H1 (cell line): ENCODE measurements at regions not wholly inside any gene's neighbourhood (a gene's known extent, or its start where the extent isn't known, plus 50 kb on each side); places are given as distances from the start of the nearest gene placed in this dataset.

Experiments used
- CTCF ChIA-PET: fragments of 300-600 bp; sonication (Branson Sonifier 250); formaldehyde crosslinking; loops from one replicate; lab custom pipeline; 2021; ENCODE audit not compliant: partially characterized antibody; lab: Charles Lee
- POLR2A ChIA-PET: fragments of 300-600 bp; sonication (Branson Sonifier 250); formaldehyde crosslinking; loops from one replicate; lab custom pipeline; 2021; ENCODE audit warnings: inconsistent platforms; ENCODE audit not compliant: partially characterized antibody; lab: Charles Lee
- DNase-seq, 2 experiments: peaks; one replicate each; pipeline versions ENCODE4 v3.0.0 to v3.0.0-alpha.2; 2010 to 2022; ENCODE audit warnings: low spot score in 2 of 2, low read depth in 1 of 2, mixed read lengths in 1 of 2
- FAIRE-seq: peaks from 2 replicates; lab custom pipeline; 2011; peaks lifted over from hg19 to GRCh38; lab: Jason Lieb, UNC
- H2AFZ ChIP-seq: 2 replicates; pipeline ENCODE4 v1.8.1; 2012; ENCODE audit warnings: low read length, inconsistent platforms
- H2AK5ac ChIP-seq: 2 replicates; pipeline ENCODE4 v1.6.1; 2013; ENCODE audit warnings: low read depth, low read length
- H2BK120ac ChIP-seq: replicated peaks from 2 replicates; pipeline ENCODE3; 2013; ENCODE audit warnings: low read depth, low read length, inconsistent platforms
- H2BK12ac ChIP-seq: 2 replicates; pipeline ENCODE4 v1.6.1; 2013; ENCODE audit warnings: low read depth, low read length
- H2BK15ac ChIP-seq: 2 replicates; pipeline ENCODE4 v1.6.1; 2013; ENCODE audit warnings: low read length
- H2BK20ac ChIP-seq: 2 replicates; pipeline ENCODE4 v1.6.1; 2013; ENCODE audit warnings: low read length
- H2BK5ac ChIP-seq: 2 replicates; pipeline ENCODE4 v1.6.1; 2013; ENCODE audit warnings: low read depth, low read length
- H3K14ac ChIP-seq: 2 replicates; pipeline ENCODE4 v1.6.1; 2013; ENCODE audit warnings: inconsistent platforms; ENCODE audit not compliant: insufficient read length
- H3K18ac ChIP-seq: 2 replicates; pipeline ENCODE4 v1.6.1; 2013; ENCODE audit warnings: low read length; ENCODE audit errors: extremely low read depth
- H3K23ac ChIP-seq: 2 replicates; pipeline ENCODE4 v1.6.1; 2013; ENCODE audit warnings: inconsistent platforms; ENCODE audit not compliant: insufficient read length
- H3K23me2 ChIP-seq: 2 replicates; pipeline ENCODE4 v1.6.1; 2013; ENCODE audit warnings: low read depth, low read length
- H3K27ac ChIP-seq: 2 replicates; pipeline ENCODE4 v1.6.1; 2011; ENCODE audit warnings: low read depth, low read length, inconsistent platforms
- H3K27me3 ChIP-seq, 4 experiments: replicated peaks in 1 of 4; 1 replicate in 1 of 4; 2 replicates in 3 of 4; pipeline versions ENCODE4 v1.6.1 to v1.8.1; 2011 to 2013; ENCODE audit warnings: low read length in 3 of 4, mild to moderate bottlenecking in 3 of 4, inconsistent platforms in 2 of 4, mixed read lengths in 2 of 4, moderate library complexity in 1 of 4; ENCODE audit not compliant: control insufficient read depth in 3 of 4, insufficient read depth in 3 of 4; ENCODE audit errors: extremely low read depth in 1 of 4
- H3K36me3 ChIP-seq, 4 experiments: 2 replicates each; pipeline versions ENCODE4 v1.6.1 to v1.8.1; 2011 to 2013; ENCODE audit warnings: mild to moderate bottlenecking in 4 of 4, low read length in 3 of 4, moderate library complexity in 2 of 4, control low read depth in 1 of 4, inconsistent platforms in 1 of 4; ENCODE audit not compliant: insufficient read depth in 4 of 4, control insufficient read depth in 2 of 4
- H3K4ac ChIP-seq: replicated peaks from 2 replicates; pipeline ENCODE3; 2013; ENCODE audit warnings: low read length, low read depth, mixed read lengths, inconsistent platforms; ENCODE audit not compliant: insufficient read length
- H3K4me1 ChIP-seq, 4 experiments: replicated peaks in 1 of 4; 1 replicate in 1 of 4; 2 replicates in 3 of 4; pipeline versions ENCODE4 v1.6.1 to v1.8.1; 2011 to 2013; ENCODE audit warnings: low read length in 3 of 4, inconsistent platforms in 2 of 4, mixed read lengths in 1 of 4; ENCODE audit not compliant: insufficient read depth in 4 of 4, control insufficient read depth in 3 of 4
- H3K4me2 ChIP-seq, 2 experiments: 2 replicates each; pipeline versions ENCODE4 v1.6.1 to v1.8.1; 2011 to 2013; ENCODE audit warnings: low read depth in 2 of 2, low read length in 2 of 2, control low read depth in 1 of 2, inconsistent platforms in 1 of 2, mild to moderate bottlenecking in 1 of 2; ENCODE audit not compliant: insufficient read depth in 1 of 2
- H3K4me3 ChIP-seq, 4 experiments: fragments of 200-600, 300-600 bp in 1 of 4; sonication (generic), shearing (Covaris generic), sonication (Bioruptor Twin) in 1 of 4; 2 replicates each; pipeline versions ENCODE4 v1.5.1 to v1.8.1; 2011 to 2016; ENCODE audit warnings: low read length in 4 of 4, low read depth in 3 of 4, control low read depth in 2 of 4, inconsistent platforms in 2 of 4, mild to moderate bottlenecking in 2 of 4, mixed read lengths in 1 of 4, moderate library complexity in 1 of 4; ENCODE audit not compliant: insufficient read depth in 2 of 4; ENCODE audit errors: extremely low read depth in 1 of 4
- H3K56ac ChIP-seq: replicated peaks from 2 replicates; pipeline ENCODE3; 2013; ENCODE audit warnings: low read depth, mild to moderate bottlenecking, mixed read lengths, low read length, inconsistent platforms; ENCODE audit not compliant: insufficient read length
- H3K79me1 ChIP-seq: 2 replicates; pipeline ENCODE4 v1.6.1; 2013; ENCODE audit warnings: low read depth, low read length, control low read depth
- H3K79me2 ChIP-seq, 2 experiments: 2 replicates each; pipeline versions ENCODE4 v1.6.1 to v1.8.1; 2012 to 2013; ENCODE audit warnings: low read length in 2 of 2, mild to moderate bottlenecking in 2 of 2, inconsistent platforms in 1 of 2; ENCODE audit not compliant: insufficient read depth in 2 of 2, control insufficient read depth in 1 of 2
- H3K9ac ChIP-seq, 4 experiments: replicated peaks in 1 of 4; 1 replicate in 1 of 4; 2 replicates in 3 of 4; pipeline versions ENCODE4 v1.6.1 to v1.8.1; 2011 to 2013; ENCODE audit warnings: low read depth in 3 of 4, low read length in 3 of 4, control low read depth in 2 of 4, mild to moderate bottlenecking in 2 of 4, moderate library complexity in 2 of 4, inconsistent platforms in 1 of 4; ENCODE audit errors: extremely low read depth in 1 of 4
- H3K9me3 ChIP-seq, 2 experiments: 2 replicates each; pipeline versions ENCODE4 v1.6.1 to v1.8.1; 2012 to 2013; ENCODE audit warnings: mild to moderate bottlenecking in 2 of 2, moderate library complexity in 2 of 2, control low read depth in 1 of 2, inconsistent platforms in 1 of 2, low read depth in 1 of 2, low read length in 1 of 2, mixed read lengths in 1 of 2; ENCODE audit not compliant: insufficient read depth in 2 of 2
- H4K20me1 ChIP-seq, 2 experiments: replicated peaks in 1 of 2; 2 replicates each; pipeline versions ENCODE3 to v1.8.1; 2011 to 2013; ENCODE audit warnings: inconsistent platforms in 2 of 2, low read length in 2 of 2, mild to moderate bottlenecking in 1 of 2; ENCODE audit not compliant: insufficient read depth in 2 of 2, control insufficient read depth in 1 of 2
- H4K5ac ChIP-seq: 2 replicates; pipeline ENCODE4 v1.6.1; 2013; ENCODE audit warnings: low read length, low read depth, mixed read lengths, inconsistent platforms; ENCODE audit not compliant: insufficient read length
- H4K8ac ChIP-seq: 2 replicates; pipeline ENCODE4 v1.8.0; 2013; ENCODE audit warnings: mild to moderate bottlenecking, moderate library complexity, low read length, inconsistent platforms; ENCODE audit not compliant: insufficient read depth; ENCODE audit errors: extremely low read depth
- H4K91ac ChIP-seq: replicated peaks from 2 replicates; pipeline ENCODE3; 2013; ENCODE audit warnings: low read length, mixed read lengths, inconsistent platforms; ENCODE audit not compliant: insufficient read length
- ASH2L ChIP-seq: fragments of 200-600, 300-600 bp; sonication (generic); IDR thresholded peaks from one replicate; pipeline ENCODE4 v1.7.1; 2017; ENCODE audit warnings: low read length
- ATF2 ChIP-seq: IDR thresholded peaks from 2 replicates; pipeline ENCODE4 v1.6.1; 2012; ENCODE audit warnings: low read length, inconsistent platforms
- BCL11A ChIP-seq, 2 experiments: IDR thresholded peaks; one replicate each; pipeline ENCODE4 v1.6.1; 2011; ENCODE audit warnings: low read depth in 2 of 2, low read length in 2 of 2, mild to moderate bottlenecking in 2 of 2
- CBX5 ChIP-seq: fragments of 300-800, 300-1000 bp; sonication (generic); IDR thresholded peaks from 2 replicates; pipeline ENCODE4 v1.7.1; 2016; ENCODE audit warnings: antibody characterized with exemption, low read length, low read depth
- CBX8 ChIP-seq: fragments of 300-800, 300-1000 bp; sonication (generic); IDR thresholded peaks from 2 replicates; pipeline ENCODE4 v1.7.1; 2016; ENCODE audit warnings: low read depth, low read length, borderline replicate concordance
- CHD1 ChIP-seq: IDR thresholded peaks from 2 replicates; pipeline ENCODE4 v1.6.1; 2012; ENCODE audit warnings: low read depth, low read length, improper control_type of control experiment
- CREB1 ChIP-seq: IDR thresholded peaks from 2 replicates; pipeline ENCODE4 v1.6.1; 2012; ENCODE audit warnings: inconsistent platforms
- CTBP2 ChIP-seq: IDR thresholded peaks from 2 replicates; pipeline ENCODE4 v1.7.0; 2011; ENCODE audit warnings: borderline replicate concordance, mild to moderate bottlenecking, moderate library complexity, mixed read lengths, low read length; ENCODE audit not compliant: insufficient read depth, insufficient read length
- EZH2 ChIP-seq: fragments of 200-600 bp; sonication (generic); IDR thresholded peaks from 2 replicates; pipeline ENCODE4 v1.7.1; 2012; ENCODE audit warnings: low read depth, mild to moderate bottlenecking, moderate library complexity, low read length, inconsistent platforms; ENCODE audit not compliant: severe bottlenecking
- SIN3A ChIP-seq, 2 experiments: IDR thresholded peaks in 1 of 2; conservative IDR thresholded peaks in 1 of 2; 2 replicates each; pipeline ENCODE4 v1.6.1; 2011 to 2012; ENCODE audit warnings: low read length in 2 of 2, improper control_type of control experiment in 1 of 2, low read depth in 1 of 2, mild to moderate bottlenecking in 1 of 2
- SP4 ChIP-seq: IDR thresholded peaks from 2 replicates; pipeline ENCODE4 v1.6.1; 2012; ENCODE audit warnings: low read length, inconsistent platforms
- SUZ12 ChIP-seq: fragments of 200-600 bp; sonication (generic); IDR thresholded peaks from 2 replicates; pipeline ENCODE4 v1.6.1; 2012; ENCODE audit warnings: mild to moderate bottlenecking, inconsistent platforms, low read length, moderate library complexity, mixed read lengths

GRCh38 chr7:49624611-49625010 lies 148.8 kb upstream of the VWC2 start:
- no peak overlapping the region for H2BK5ac ChIP-seq
- H2BK15ac ChIP-seq = no peak overlapping the region
- no peak overlapping the region for H2BK12ac ChIP-seq
- DNase-seq = no peak
- H2AFZ ChIP-seq = no peak overlapping the region
- H3K79me2 ChIP-seq = no peaks in the 10 kb centered on the region
- H4K91ac ChIP-seq = no peak overlapping the region
- H3K79me1 ChIP-seq = no peaks in the 10 kb centered on the region
- no peak for TF ChIP-seq CBX5
- TF ChIP-seq SP4 = no peak
- no peak for TF ChIP-seq ASH2L
- TF ChIP-seq SIN3A (conservative IDR thresholded peaks at IDR 0.05 in 1 of 2, IDR thresholded peaks at IDR 0.05 in 1 of 2; ENCODE audit: low read depth in 1 of 2, low read length in 2 of 2) = no peak
- no peak for TF ChIP-seq EZH2
- TF ChIP-seq BCL11A (IDR thresholded peaks at IDR 0.05; ENCODE audit: low read depth in 2 of 2, low read length in 2 of 2) = no peak
- no peak for TF ChIP-seq ATF2
- TF ChIP-seq CHD1 = no peak
- TF ChIP-seq CBX8 = no peak
- TF ChIP-seq SUZ12 = no peak
- no peak for TF ChIP-seq CTBP2
- no peak for TF ChIP-seq CREB1
- TF ChIP-seq, all 59 proteins: peak for 0
- Histone ChIP-seq H3K4me1 (0 out of 7 replicates have a peak, but pooled peaks cover 0 to 2% (median 0%) of the 10 kb centered on the region in 4 experiments), H3K36me3 (no peaks in the 10 kb centered on the region), H3K27ac (no peak overlapping the region), H3K23me2 (no peaks in the 10 kb centered on the region; the same call in 1 of the 2 replicates), H3K4ac (no peak overlapping the region), H3K4me3 (no peak overlapping the region), H3K4me2 (no peak overlapping the region), H2BK20ac (no peak overlapping the region), H3K18ac (no peak overlapping the region), H2BK120ac (no peak overlapping the region), H2AK5ac (no peak overlapping the region), H3K14ac (no peak overlapping the region), H3K9ac (no peak overlapping the region), H4K8ac (no peak overlapping the region), H3K56ac (no peak overlapping the region), H4K20me1 (no peaks in the 10 kb centered on the region), H3K9me3 (no peaks in the 10 kb centered on the region), H4K5ac (no peak overlapping the region), H3K27me3 (no peaks in the 10 kb centered on the region), H3K23ac (no peak overlapping the region)
- FAIRE-seq = no peak
- CTCF ChIA-PET = no interaction called here
- POLR2A ChIA-PET = no interaction called here
